PFSK-1 (cell line): ENCODE measurements at regions not wholly inside any gene's neighbourhood (a gene's known extent, or its start where the extent isn't known, plus 50 kb on each side); places are given as distances from the start of the nearest gene placed in this dataset.

ENCODE experiments used
- FOXP2 ChIP-seq: optimal IDR thresholded peaks from 2 replicates; pipeline ENCODE3; 2011; ENCODE audit warnings: borderline replicate concordance, control low read depth, inconsistent platforms; ENCODE audit not compliant: insufficient read depth; ENCODE audit errors: extremely low read length, extremely low read depth
- POLR2AphosphoS5 ChIP-seq: IDR thresholded peaks from 2 replicates; pipeline ENCODE4 v1.6.1; 2012; ENCODE audit warnings: low read depth, mild to moderate bottlenecking, control low read depth, low read length, moderate library complexity
- REST ChIP-seq, 2 experiments: IDR thresholded peaks; 2 replicates each; pipeline versions ENCODE4 v1.6.1 to v1.8.0; 2011 to 2012; ENCODE audit warnings: low read depth in 2 of 2, low read length in 2 of 2, control low read depth in 1 of 2, inconsistent platforms in 1 of 2, mild to moderate bottlenecking in 1 of 2, moderate library complexity in 1 of 2; ENCODE audit not compliant: insufficient read depth in 1 of 2
- SIN3A ChIP-seq: IDR thresholded peaks from 2 replicates; pipeline ENCODE4 v1.6.1; 2012; ENCODE audit warnings: mild to moderate bottlenecking, low read length, moderate library complexity, borderline replicate concordance; ENCODE audit not compliant: insufficient read depth
- TAF1 ChIP-seq: IDR thresholded peaks from 2 replicates; pipeline ENCODE4 v1.6.1; 2012; ENCODE audit warnings: low read length, control low read depth, borderline replicate concordance; ENCODE audit not compliant: insufficient read depth

GRCh38 chr3:15861163-15861562 is 63.4 kb upstream of the ANKRD28 start:
- TF ChIP-seq SIN3A: no peak
- no peak for TF ChIP-seq TAF1
- TF ChIP-seq REST (IDR thresholded peaks at IDR 0.05; ENCODE audit: insufficient read depth in 1 of 2, low read depth in 2 of 2, low read length in 2 of 2): no peak
- TF ChIP-seq POLR2AphosphoS5: no peak
- TF ChIP-seq FOXP2: no peak

DNA sequence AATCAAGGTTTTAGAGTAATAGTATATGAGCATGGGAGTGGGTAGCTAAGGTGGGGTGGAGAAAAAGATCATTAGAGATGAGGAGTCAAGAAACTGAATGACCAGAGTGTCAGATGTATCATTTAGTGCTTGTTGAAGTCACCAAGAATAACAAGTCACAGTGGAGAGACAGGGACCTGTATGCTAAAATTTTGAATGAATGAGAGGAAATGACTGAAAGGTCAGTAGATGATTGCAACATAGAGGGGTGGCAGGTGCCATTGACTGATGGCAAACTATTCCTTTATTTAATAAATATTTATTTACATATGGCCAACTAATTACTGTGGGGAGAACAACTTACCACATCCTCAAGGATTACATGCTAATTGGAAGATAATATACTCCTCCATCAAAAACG is 75.0 kb upstream of the ANKRD28 start:
- TF ChIP-seq REST (IDR thresholded peaks at IDR 0.05; ENCODE audit: insufficient read depth in 1 of 2, low read depth in 2 of 2, low read length in 2 of 2) (no peak), FOXP2 (no peak), TAF1 (no peak), POLR2AphosphoS5 (no peak), SIN3A (no peak)

DNA sequence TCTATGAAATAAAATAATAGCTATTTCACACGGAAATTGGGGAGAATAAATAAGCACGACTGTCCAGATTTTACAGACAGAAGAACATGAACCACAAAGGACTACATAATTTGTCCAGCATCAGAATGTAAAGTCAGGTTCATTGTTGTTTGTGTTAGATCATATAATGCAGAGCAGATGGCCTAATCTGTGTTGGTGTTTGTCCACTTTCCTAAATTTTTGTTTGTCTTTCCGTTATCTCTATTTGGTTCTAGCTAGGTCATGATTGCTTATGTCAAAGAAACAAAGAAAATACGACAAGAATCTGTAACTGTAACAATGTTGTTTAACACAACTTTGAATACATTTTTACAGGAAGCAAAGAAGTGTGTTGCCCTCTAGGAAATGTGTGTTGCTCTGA is 75.6 kb upstream of the ANKRD28 start:
- TF ChIP-seq REST (IDR thresholded peaks at IDR 0.05; ENCODE audit: insufficient read depth in 1 of 2, low read depth in 2 of 2, low read length in 2 of 2): no peak
- TF ChIP-seq SIN3A: no peak
- no peak for TF ChIP-seq FOXP2
- TF ChIP-seq POLR2AphosphoS5: no peak
- TF ChIP-seq TAF1: no peak

DNA sequence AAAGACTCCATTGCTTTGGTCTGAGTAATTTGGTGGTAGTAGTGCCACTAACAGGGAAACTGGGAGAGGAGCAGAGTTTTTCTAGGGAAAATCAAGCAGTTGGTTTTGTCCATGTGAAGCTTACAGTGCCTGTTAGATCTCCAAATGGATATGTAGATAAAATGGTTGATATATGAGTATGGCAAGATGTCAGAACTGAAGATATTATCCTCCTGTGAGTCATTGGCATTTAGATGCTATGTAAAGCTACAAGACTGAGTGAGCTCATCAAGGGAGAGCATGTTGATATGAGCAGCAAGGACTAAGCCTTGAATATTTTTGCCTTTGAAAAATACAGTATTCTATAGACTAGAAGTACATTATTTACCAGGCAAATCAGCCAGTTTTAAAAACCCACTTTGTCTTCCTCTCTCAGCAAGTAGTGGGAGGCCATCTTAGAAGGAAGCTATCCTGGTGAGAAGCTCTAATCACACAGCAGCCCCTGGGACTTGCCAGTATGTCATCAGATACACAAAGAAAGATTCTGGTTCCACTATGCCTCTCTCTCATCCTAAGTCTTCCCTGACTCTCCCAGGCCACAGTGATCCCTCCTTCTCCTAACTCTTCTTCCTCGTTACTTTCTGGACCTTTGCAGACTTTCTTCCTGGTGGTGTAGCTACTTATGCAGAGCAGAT is 77.4 kb upstream of the ANKRD28 start:
- TF ChIP-seq TAF1: no peak
- no peak for TF ChIP-seq REST (IDR thresholded peaks at IDR 0.05; ENCODE audit: insufficient read depth in 1 of 2, low read depth in 2 of 2, low read length in 2 of 2)
- TF ChIP-seq FOXP2: no peak
- no peak for TF ChIP-seq SIN3A
- TF ChIP-seq POLR2AphosphoS5: no peak

- TF ChIP-seq TAF1 (no peak), FOXP2 (no peak), REST (IDR thresholded peaks at IDR 0.05; ENCODE audit: insufficient read depth in 1 of 2, low read depth in 2 of 2, low read length in 2 of 2) (no peak), POLR2AphosphoS5 (no peak), SIN3A (no peak)
Observed at GRCh38 chr3:15876669-15877068, 78.9 kb upstream of the ANKRD28 start.
